ENCODE measurements at regions not wholly inside any gene's neighbourhood (a gene's known extent, or its start where the extent isn't known, plus 50 kb on each side); places are given as distances from the start of the nearest gene placed in this dataset.
A peak's percentile ranks its signal among the peaks of the same experiment; 100 is the strongest.

GRCh38 chr1:67535474-67535873 is 105.3 kb upstream of the SERBP1 start:
- peak; percentile 98 for TF ChIP-seq CTCF (conservative IDR thresholded peaks at IDR 0.05; ENCODE audit: low read depth, low read length)
- no peak for TF ChIP-seq EZH2phosphoT487 (IDR thresholded peaks at IDR 0.05; ENCODE audit: borderline replicate concordance, low read length)
- no peak for TF ChIP-seq EZH2 (IDR thresholded peaks at IDR 0.05; ENCODE audit: low read length, unreplicated experiment)

All from PC-3 (cell line).